ENCODE measurements at regions not wholly inside any gene's neighbourhood (a gene's known extent, or its start where the extent isn't known, plus 50 kb on each side); places are given as distances from the start of the nearest gene placed in this dataset.

GRCh38 chr21:27079636-27080240 lies 112.8 kb upstream of the ADAMTS5 start:
- H2AFZ ChIP-seq = no peak overlapping the region
- H3K9me2 ChIP-seq (replicated peaks; ENCODE audit: insufficient read depth) = no peaks in the 10 kb centered on the region
- no peak overlapping the region for H3K4me2 ChIP-seq
- no peaks in the 10 kb centered on the region for H3K4me1 ChIP-seq (ENCODE audit: insufficient read depth)
- H3K27ac ChIP-seq = no peak overlapping the region
- no peaks in the 10 kb centered on the region for H3K9me3 ChIP-seq (ENCODE audit: low read depth)
- no peaks in the 10 kb centered on the region for H4K20me1 ChIP-seq (ENCODE audit: insufficient read depth, poor library complexity, severe bottlenecking)
- no peaks in the 10 kb centered on the region for H3K27me3 ChIP-seq
- 75% methylated on average over 5 of the region's 5 CpGs for WGBS (ENCODE audit: low lambda C conversion rate, missing lambda C conversion rate)
- DNase-seq (ENCODE audit: low spot score) = no peak
- no peaks in the 10 kb centered on the region for H3K79me2 ChIP-seq
- H3K36me3 ChIP-seq (replicated peaks; ENCODE audit: insufficient read depth, low read depth) = no peaks in the 10 kb centered on the region
- no peak overlapping the region for H3K4me3 ChIP-seq
- TF ChIP-seq EZH2phosphoT487 (IDR thresholded peaks at IDR 0.05; ENCODE audit: low read depth, severe bottlenecking, unreplicated experiment) (no peak), EZH2 (IDR thresholded peaks at IDR 0.05; ENCODE audit: borderline replicate concordance) (no peak), CTCF (IDR thresholded peaks at IDR 0.05; ENCODE audit: poor library complexity) (no peak)

GRCh38 chr21:27078915-27079314 lies 112.0 kb upstream of the ADAMTS5 start:
- no peak for TF ChIP-seq CTCF (IDR thresholded peaks at IDR 0.05; ENCODE audit: poor library complexity)
- DNase-seq (ENCODE audit: low spot score) = no peak
- Histone ChIP-seq H3K27ac (no peak overlapping the region), H3K27me3 (no peaks in the 10 kb centered on the region), H3K4me3 (no peak overlapping the region), H3K9me3 (ENCODE audit: low read depth) (no peaks in the 10 kb centered on the region), H3K36me3 (replicated peaks; ENCODE audit: insufficient read depth, low read depth) (no peaks in the 10 kb centered on the region), H3K9me2 (replicated peaks; ENCODE audit: insufficient read depth) (no peaks in the 10 kb centered on the region), H3K4me2 (no peak overlapping the region), H3K79me2 (no peaks in the 10 kb centered on the region), H4K20me1 (ENCODE audit: insufficient read depth, poor library complexity, severe bottlenecking) (no peaks in the 10 kb centered on the region), H3K4me1 (ENCODE audit: insufficient read depth) (no peaks in the 10 kb centered on the region), H2AFZ (no peak overlapping the region)
- 60% methylated on average over 4 of the region's 4 CpGs for WGBS (ENCODE audit: low lambda C conversion rate, missing lambda C conversion rate)

GRCh38 chr21:27077501-27077900 lies 110.6 kb upstream of the ADAMTS5 start:
- 74% methylated on average over 4 of the region's 4 CpGs for WGBS (ENCODE audit: low lambda C conversion rate, missing lambda C conversion rate)
- DNase-seq (ENCODE audit: low spot score) = no peak
- no peak overlapping the region for H3K4me2 ChIP-seq
- H3K27ac ChIP-seq = no peak overlapping the region
- H3K4me3 ChIP-seq = no peak overlapping the region
- no peaks in the 10 kb centered on the region for H3K79me2 ChIP-seq
- no peaks in the 10 kb centered on the region for H3K27me3 ChIP-seq
- no peaks in the 10 kb centered on the region for H3K4me1 ChIP-seq (ENCODE audit: insufficient read depth)
- no peaks in the 10 kb centered on the region for H3K36me3 ChIP-seq (replicated peaks; ENCODE audit: insufficient read depth, low read depth)
- TF ChIP-seq EZH2phosphoT487 (IDR thresholded peaks at IDR 0.05; ENCODE audit: low read depth, severe bottlenecking, unreplicated experiment) = no peak
- no peak for TF ChIP-seq EZH2 (IDR thresholded peaks at IDR 0.05; ENCODE audit: borderline replicate concordance)
- TF ChIP-seq CTCF (IDR thresholded peaks at IDR 0.05; ENCODE audit: poor library complexity) = no peak
- no peaks in the 10 kb centered on the region for H3K9me2 ChIP-seq (replicated peaks; ENCODE audit: insufficient read depth)
- no peaks in the 10 kb centered on the region for H3K9me3 ChIP-seq (ENCODE audit: low read depth)
- no peaks in the 10 kb centered on the region for H4K20me1 ChIP-seq (ENCODE audit: insufficient read depth, poor library complexity, severe bottlenecking)
- H2AFZ ChIP-seq = no peak overlapping the region

- H3K4me3 ChIP-seq = no peak overlapping the region
- no peak overlapping the region for H3K27ac ChIP-seq
- no peaks in the 10 kb centered on the region for H3K27me3 ChIP-seq
- no peaks in the 10 kb centered on the region for H3K4me1 ChIP-seq (ENCODE audit: insufficient read depth)
- no peaks in the 10 kb centered on the region for H3K79me2 ChIP-seq
- no peak overlapping the region for H2AFZ ChIP-seq
- no peaks in the 10 kb centered on the region for H3K36me3 ChIP-seq (replicated peaks; ENCODE audit: insufficient read depth, low read depth)
- H3K4me2 ChIP-seq = no peak overlapping the region
- H3K9me3 ChIP-seq (ENCODE audit: low read depth) = no peaks in the 10 kb centered on the region
- no peaks in the 10 kb centered on the region for H4K20me1 ChIP-seq (ENCODE audit: insufficient read depth, poor library complexity, severe bottlenecking)
- no peaks in the 10 kb centered on the region for H3K9me2 ChIP-seq (replicated peaks; ENCODE audit: insufficient read depth)
- TF ChIP-seq EZH2 (IDR thresholded peaks at IDR 0.05; ENCODE audit: borderline replicate concordance) (no peak), EZH2phosphoT487 (IDR thresholded peaks at IDR 0.05; ENCODE audit: low read depth, severe bottlenecking, unreplicated experiment) (no peak), CTCF (IDR thresholded peaks at IDR 0.05; ENCODE audit: poor library complexity) (no peak)
- no peak for DNase-seq (ENCODE audit: low spot score)
Measured at GRCh38 chr21:27076025-27076424, 109.1 kb upstream of the ADAMTS5 start.
